ENCODE measurements at regions not wholly inside any gene's neighbourhood (a gene's known extent, or its start where the extent isn't known, plus 50 kb on each side); places are given as distances from the start of the nearest gene placed in this dataset.

- H3K4me3 ChIP-seq (ENCODE audit: low read depth in 1 of 2, low read length in 1 of 2) = no peak overlapping the region
- no peak overlapping the region for H3K27ac ChIP-seq
- no peaks in the 10 kb centered on the region for H3K27me3 ChIP-seq
- no peak for TF ChIP-seq CTCF (IDR thresholded peaks at IDR 0.05)
- no peaks in the 10 kb centered on the region for H3K4me1 ChIP-seq (ENCODE audit: control insufficient read depth in 1 of 2, insufficient read depth in 1 of 2, low read depth in 1 of 2, low read length in 1 of 2)
- no peaks in the 10 kb centered on the region for H3K36me3 ChIP-seq
- no peaks in the 10 kb centered on the region for H3K9me3 ChIP-seq
Observed at GRCh38 chr5:6872441-6873160, 159.4 kb downstream of the TENT4A start.

DNA sequence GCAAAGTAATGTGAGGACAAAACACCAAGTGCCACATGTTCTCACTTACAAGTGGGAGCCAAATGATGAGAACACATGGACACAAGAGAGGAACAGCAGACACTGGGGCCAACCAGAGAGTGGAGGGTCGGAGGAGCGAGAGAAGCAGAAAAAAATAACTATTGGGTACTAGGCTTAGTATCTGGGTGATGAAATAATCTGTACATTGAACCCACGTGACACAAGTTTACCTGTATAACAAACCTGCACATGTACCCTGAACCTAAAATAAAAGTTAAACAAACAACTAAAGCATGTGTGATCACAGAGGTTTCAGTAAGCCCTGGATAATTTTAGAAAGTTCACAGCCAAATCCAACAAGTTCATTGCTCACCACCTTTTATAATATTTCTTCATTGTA, 160.1 kb downstream of the TENT4A start:
- Histone ChIP-seq H3K4me1 (ENCODE audit: control insufficient read depth in 1 of 2, insufficient read depth in 1 of 2, low read depth in 1 of 2, low read length in 1 of 2) (no peaks in the 10 kb centered on the region), H3K27me3 (no peaks in the 10 kb centered on the region), H3K4me3 (ENCODE audit: low read depth in 1 of 2, low read length in 1 of 2) (no peak overlapping the region), H3K36me3 (no peaks in the 10 kb centered on the region), H3K27ac (no peak overlapping the region), H3K9me3 (no peaks in the 10 kb centered on the region)
- no peak for TF ChIP-seq CTCF (IDR thresholded peaks at IDR 0.05)

- Histone ChIP-seq H3K27ac (no peak overlapping the region), H3K27me3 (no peaks in the 10 kb centered on the region), H3K36me3 (no peaks in the 10 kb centered on the region), H3K4me1 (ENCODE audit: control insufficient read depth in 1 of 2, insufficient read depth in 1 of 2, low read depth in 1 of 2, low read length in 1 of 2) (no peaks in the 10 kb centered on the region), H3K4me3 (ENCODE audit: low read depth in 1 of 2, low read length in 1 of 2) (no peak overlapping the region), H3K9me3 (no peaks in the 10 kb centered on the region)
- TF ChIP-seq CTCF (IDR thresholded peaks at IDR 0.05) = no peak
Observed at GRCh38 chr5:6875376-6875775, 162.1 kb downstream of the TENT4A start.

DNA sequence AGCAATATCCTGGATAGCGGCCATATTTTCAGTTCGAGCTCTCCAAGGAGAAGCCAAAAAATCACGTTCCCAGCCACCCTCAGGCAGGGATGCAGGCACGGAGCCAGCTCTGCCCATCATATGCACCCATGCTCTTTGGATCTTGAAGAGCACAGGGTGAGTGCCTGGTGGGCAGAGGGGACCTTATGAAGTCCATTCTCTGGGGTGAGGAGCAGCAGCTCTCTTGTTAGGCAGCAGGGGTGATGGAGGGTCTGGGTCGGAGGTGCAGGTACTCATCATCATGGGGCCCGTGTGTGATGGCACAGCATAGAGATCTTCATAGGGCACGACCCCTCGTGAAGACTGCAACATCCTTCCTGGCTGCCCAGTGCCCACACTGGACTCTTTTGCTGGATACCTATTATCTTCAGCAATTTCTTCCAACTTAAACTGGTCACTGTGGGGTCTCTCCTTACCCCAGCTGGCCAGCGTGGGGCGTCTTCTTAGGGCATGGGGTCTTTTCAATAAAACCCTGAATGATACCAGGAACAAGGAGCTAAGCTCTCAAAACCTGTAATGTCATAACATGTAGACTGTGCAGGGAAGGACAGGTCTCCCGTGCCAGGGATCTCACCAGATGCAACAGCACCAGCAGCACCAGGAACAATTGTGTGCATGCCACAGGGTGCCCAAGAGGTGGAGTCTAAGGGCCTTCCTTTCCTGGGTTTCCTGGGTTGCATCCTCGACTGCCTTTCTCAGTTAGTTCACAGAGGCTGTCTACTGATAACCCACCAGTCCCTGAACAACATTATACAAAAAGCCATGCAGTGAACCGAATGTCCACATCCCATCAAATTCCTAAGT, 165.0 kb downstream of the TENT4A start:
- Histone ChIP-seq H3K27me3 (no peaks in the 10 kb centered on the region), H3K36me3 (no peaks in the 10 kb centered on the region), H3K27ac (no peak overlapping the region), H3K9me3 (no peaks in the 10 kb centered on the region), H3K4me1 (ENCODE audit: control insufficient read depth in 1 of 2, insufficient read depth in 1 of 2, low read depth in 1 of 2, low read length in 1 of 2) (no peaks in the 10 kb centered on the region), H3K4me3 (ENCODE audit: low read depth in 1 of 2, low read length in 1 of 2) (no peak overlapping the region)
- TF ChIP-seq CTCF (IDR thresholded peaks at IDR 0.05) = no peak

- no peak overlapping the region for H3K27ac ChIP-seq
- no peaks in the 10 kb centered on the region for H3K4me1 ChIP-seq (ENCODE audit: control insufficient read depth in 1 of 2, insufficient read depth in 1 of 2, low read depth in 1 of 2, low read length in 1 of 2)
Observed at GRCh38 chr5:6885581-6885980, 172.3 kb downstream of the TENT4A start.

More at GRCh38 chr5:6885581-6885980, 172.3 kb downstream of the TENT4A start:
- H3K27me3 ChIP-seq = no peaks in the 10 kb centered on the region
- H3K4me3 ChIP-seq (ENCODE audit: low read depth in 1 of 2, low read length in 1 of 2) = no peak overlapping the region
- H3K9me3 ChIP-seq = peaks cover 18% of the 10 kb centered on the region
- no peak for TF ChIP-seq CTCF (IDR thresholded peaks at IDR 0.05)
- H3K36me3 ChIP-seq = no peaks in the 10 kb centered on the region

Measured in neutrophil (primary cell).